Psoas muscle (tissue), 7 donors: ENCODE measurements at regions not wholly inside any gene's neighbourhood (a gene's known extent, or its start where the extent isn't known, plus 50 kb on each side); places are given as distances from the start of the nearest gene placed in this dataset.

Experiments used
- ATAC-seq, 4 donors: fragments of 200-7000 bp; cut with Tn5 transposase; one replicate each; pipeline ENCODE4 v1.9.1; 2020; ENCODE audit warnings: moderate library complexity in 3 of 4, mild to moderate bottlenecking in 2 of 4
- DNase-seq, 2 donors: peaks; one replicate each; pipeline ENCODE4 v3.0.0-alpha.2; 2020
- H3K27ac ChIP-seq: fragments of 200-600 bp; one replicate; pipeline ENCODE4 v1.8.0; 2022
- H3K27me3 ChIP-seq, 3 donors: fragments of 200-600 bp in 1 of 3; one replicate each; pipeline versions ENCODE4 v1.6.1 to v1.8.0; 2013 to 2022; ENCODE audit warnings: low read length in 2 of 3, mild to moderate bottlenecking in 2 of 3, moderate library complexity in 1 of 3; ENCODE audit not compliant: insufficient read depth in 3 of 3
- H3K36me3 ChIP-seq, 2 donors: fragments of 200-600 bp in 1 of 2; one replicate each; pipeline versions ENCODE4 v1.6.1 to v1.8.0; 2013 to 2022; ENCODE audit warnings: low read depth in 1 of 2, mild to moderate bottlenecking in 1 of 2, moderate library complexity in 1 of 2; ENCODE audit not compliant: insufficient read depth in 1 of 2
- H3K4me1 ChIP-seq: fragments of 200-600 bp; one replicate; pipeline ENCODE4 v1.8.0; 2022
- H3K4me3 ChIP-seq: fragments of 200-600 bp; one replicate; pipeline ENCODE4 v1.8.0; 2022; ENCODE audit warnings: mild to moderate bottlenecking
- H3K9me3 ChIP-seq: fragments of 200-600 bp; one replicate; pipeline ENCODE4 v1.8.0; 2022
- CTCF ChIP-seq: fragments of 200-600 bp; IDR thresholded peaks from one replicate; pipeline ENCODE4 v1.8.0; 2022; ENCODE audit warnings: antibody characterized with exemption
- WGBS, 3 donors: extraction: QIAGEN DNeasy Blood & Tissue Kit; methylation state at CpG; one replicate each; pipeline versions ENCODE4 v1.1.6 to v1.1.7; 2013; 5-methylcytosine and 5-hydroxymethylcytosine counted together
- intact Hi-C, 2 donors: fragments of 100-400 bp; cut with DNase I; formaldehyde crosslinking; loops; one replicate each; pipeline versions ENCODE4 v1.11.0 to v1.14.2; 2022
- donor health status: healthy with polysubstance abuse.
- donor health status: DM: no; HTN: no; CAD: no; lungs with moderate emphysema.
- donor health status: Bipolar disorder and iron deficiency.
- donor health status: healthy.
- donor health status: DM: yes; HTN: yes; CAD: no.
- donor health status: DM: no; HTN: no; CAD: no.
- donor health status: DM: yes; HTN: yes; CAD: no.

- DNase-seq = no peak
Measured at GRCh38 chr12:68434391-68435298, 102.5 kb upstream of the MDM1 start.

GRCh38 chr12:68435299-68435637 is 103.1 kb upstream of the MDM1 start:
- WGBS, 3 donors = 94 to 100% (median 97%) methylated on average over 1 of the region's 1 CpG
- peaks cover 6% of the 10 kb centered on the region for H3K9me3 ChIP-seq
- H3K36me3 ChIP-seq = no peaks in the 10 kb centered on the region
- no peak for ATAC-seq
- intact Hi-C loops = no loop called here
- no peak for TF ChIP-seq CTCF
- H3K27ac ChIP-seq = no peak overlapping the region
- no peak for DNase-seq
- peaks cover 13% of the 10 kb centered on the region for H3K4me1 ChIP-seq
- H3K27me3 ChIP-seq = no peaks in the 10 kb centered on the region
- H3K4me3 ChIP-seq = no peak overlapping the region

More at GRCh38 chr12:68434391-68435298, 102.5 kb upstream of the MDM1 start:
- no peak for ATAC-seq
- no peak overlapping the region for H3K27ac ChIP-seq
- no peaks in the 10 kb centered on the region for H3K36me3 ChIP-seq
- peaks cover 10% of the 10 kb centered on the region for H3K4me1 ChIP-seq
- H3K4me3 ChIP-seq = no peak overlapping the region
- H3K27me3 ChIP-seq = no peaks in the 10 kb centered on the region
- intact Hi-C loops = no loop called here
- TF ChIP-seq CTCF = no peak
- 68 to 86% (median 82%) methylated on average over 2 of the region's 2 CpGs for WGBS, 3 donors
- H3K9me3 ChIP-seq = peaks cover 6% of the 10 kb centered on the region

- no peak for TF ChIP-seq CTCF
- Histone ChIP-seq H3K9me3 (peaks cover 6% of the 10 kb centered on the region), H3K27me3 (no peaks in the 10 kb centered on the region), H3K36me3 (no peaks in the 10 kb centered on the region), H3K27ac (no peak overlapping the region), H3K4me1 (peaks cover 19% of the 10 kb centered on the region), H3K4me3 (no peak overlapping the region)
- 42 to 48% (median 43%) methylated on average over 2 of the region's 2 CpGs for WGBS, 3 donors
- ATAC-seq = no peak
- intact Hi-C loops = no loop called here
- no peak for DNase-seq
Measured at GRCh38 chr12:68435816-68436215, 103.7 kb upstream of the MDM1 start.

GRCh38 chr12:68438601-68439000 is 106.4 kb upstream of the MDM1 start:
- Histone ChIP-seq H3K27me3 (no peaks in the 10 kb centered on the region), H3K4me3 (no peak overlapping the region), H3K4me1 (peaks cover 22% of the 10 kb centered on the region), H3K27ac (no peak overlapping the region), H3K36me3 (no peaks in the 10 kb centered on the region), H3K9me3 (peaks cover 6% of the 10 kb centered on the region)
- ATAC-seq (no peak), DNase-seq (no peak)
- WGBS, 3 donors = 81 to 90% (median 88%) methylated on average over 3 of the region's 3 CpGs
- intact Hi-C loops = no loop called here
- no peak for TF ChIP-seq CTCF
